Eye (tissue), 1 donor: ENCODE measurements at regions not wholly inside any gene's neighbourhood (a gene's known extent, or its start where the extent isn't known, plus 50 kb on each side); places are given as distances from the start of the nearest gene placed in this dataset.
"Not testable (repeated sequence)": the region's sequence is repeated elsewhere in the genome, so short reads cannot be mapped to it uniquely, and the experiment has no call there.

Experiments
- DNase-seq: peaks from one replicate; pipeline ENCODE4 v3.0.0-alpha.2; 2015

- DNase-seq, result no peak
These were observed 286.2 kb upstream of the EXOC2 start for GRCh38 chr6:978937-979685.

GRCh38 chr6:977226-977625 lies 284.3 kb upstream of the EXOC2 start:
- DNase-seq, result not testable (repeated sequence)

- peak; percentile 15 for DNase-seq
These were observed 279.2 kb upstream of the EXOC2 start for GRCh38 chr6:971981-972640.

- no peak for DNase-seq
These were observed 275.9 kb upstream of the EXOC2 start for GRCh38 chr6:968791-969190.

GRCh38 chr6:967701-968100 lies 274.8 kb upstream of the EXOC2 start:
- no peak for DNase-seq

GRCh38 chr6:965343-965742 lies 272.4 kb upstream of the EXOC2 start:
- DNase-seq, result no peak

GRCh38 chr6:963456-963855 lies 270.5 kb upstream of the EXOC2 start:
- DNase-seq, result no peak

GRCh38 chr6:961407-961960 lies 268.5 kb upstream of the EXOC2 start:
- no peak for DNase-seq

GRCh38 chr6:960356-960755 lies 267.4 kb upstream of the EXOC2 start:
- DNase-seq, result no peak

GRCh38 chr6:958488-958887 lies 265.5 kb upstream of the EXOC2 start:
- peak; percentile 45 for DNase-seq

GRCh38 chr6:951399-952181 lies 258.7 kb upstream of the EXOC2 start:
- no peak for DNase-seq

GRCh38 chr6:947235-947934 lies 254.4 kb upstream of the EXOC2 start:
- no peak for DNase-seq

- DNase-seq, result peak; percentile 42
These were observed 253.6 kb upstream of the EXOC2 start for GRCh38 chr6:946546-946945.

GRCh38 chr6:939526-940252 lies 246.8 kb upstream of the EXOC2 start:
- DNase-seq, result no peak

GRCh38 chr6:938916-939315 lies 246.0 kb upstream of the EXOC2 start:
- no peak for DNase-seq

- no peak for DNase-seq
These were observed 245.4 kb upstream of the EXOC2 start for GRCh38 chr6:938271-938905.

GRCh38 chr6:935582-935981 lies 242.6 kb upstream of the EXOC2 start:
- DNase-seq, result no peak

- DNase-seq, result no peak
These were observed 241.7 kb upstream of the EXOC2 start for GRCh38 chr6:934686-935085.

- DNase-seq, result not testable (repeated sequence)
These were observed 239.0 kb upstream of the EXOC2 start for GRCh38 chr6:931919-932318.

- DNase-seq, result no peak
These were observed 234.2 kb upstream of the EXOC2 start for GRCh38 chr6:927157-927556.

GRCh38 chr6:925656-926213 lies 232.8 kb upstream of the EXOC2 start:
- no peak for DNase-seq
